Cardiac muscle cell (in vitro differentiated cells and primary cell): ENCODE measurements at regions not wholly inside any gene's neighbourhood (a gene's known extent, or its start where the extent isn't known, plus 50 kb on each side); places are given as distances from the start of the nearest gene placed in this dataset.

Experiments
- DNase-seq, 2 donors: peaks; one replicate each; pipeline versions ENCODE4 v3.0.0 to v3.0.0-alpha.2; 2010 to 2017; ENCODE audit warnings: low read depth in 1 of 2, low spot score in 1 of 2
- H3K27ac ChIP-seq: fragments of 200-600 bp; sonication (generic); 2 replicates; pipeline ENCODE4 v1.5.1; 2016
- H3K27me3 ChIP-seq: fragments of 200-600 bp; sonication (generic); 2 replicates; pipeline ENCODE4 v1.6.0; 2016; ENCODE audit warnings: control low read depth
- H3K36me3 ChIP-seq: fragments of 200-600 bp; sonication (generic); 2 replicates; pipeline ENCODE4 v1.5.1; 2016; ENCODE audit warnings: control low read depth
- H3K4me1 ChIP-seq: fragments of 200-600 bp; sonication (generic); 2 replicates; pipeline ENCODE4 v1.8.1; 2017; ENCODE audit warnings: low read depth, mild to moderate bottlenecking, mixed run types
- H3K4me3 ChIP-seq: fragments of 200-600 bp; sonication (generic); 2 replicates; pipeline ENCODE4 v1.5.1; 2016; ENCODE audit warnings: mild to moderate bottlenecking
- H3K9me3 ChIP-seq: fragments of 200-600 bp; sonication (generic); 2 replicates; pipeline ENCODE4 v1.5.1; 2017; ENCODE audit warnings: low read depth, mild to moderate bottlenecking, control low read depth
- TF ChIP-seq, protein P1 (sequence below): IDR thresholded peaks from 2 replicates; pipeline ENCODE4 v1.5.1; 2012; ENCODE audit warnings: low read depth, mild to moderate bottlenecking, low read length

DNA sequence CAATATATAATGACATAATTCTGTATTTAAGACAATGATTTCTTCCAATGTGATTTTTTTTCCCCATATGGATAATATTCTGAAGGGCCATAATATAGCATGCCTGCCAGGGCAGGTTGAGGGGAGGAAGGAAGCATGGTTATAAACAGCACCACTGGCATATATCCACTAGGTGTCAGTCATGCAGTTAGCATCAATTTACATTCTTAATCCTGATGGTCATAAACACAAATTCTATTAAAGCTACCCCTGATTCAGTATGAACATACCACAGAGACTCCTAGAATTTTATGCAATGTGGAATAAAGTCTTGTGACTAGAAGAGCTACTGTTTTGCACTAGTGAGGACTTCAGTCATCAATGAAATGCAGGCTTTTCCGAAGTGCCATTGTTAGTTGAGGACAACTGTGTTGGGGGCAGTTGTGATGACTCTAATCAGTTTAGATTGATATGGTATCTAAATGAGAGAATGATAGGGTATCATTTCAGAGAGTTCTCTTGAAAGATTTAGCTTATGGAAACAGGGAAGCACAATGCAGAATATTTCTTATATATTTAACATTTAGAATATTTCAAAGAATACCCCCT lies 342.7 kb upstream of the NR5A2 start:
- no peaks in the 10 kb centered on the region for H3K4me1 ChIP-seq
- H3K4me3 ChIP-seq, result no peak overlapping the region
- peak; percentile 58 to 84 for DNase-seq
- H3K36me3 ChIP-seq, result no peaks in the 10 kb centered on the region
- TF ChIP-seq, protein P1, sequence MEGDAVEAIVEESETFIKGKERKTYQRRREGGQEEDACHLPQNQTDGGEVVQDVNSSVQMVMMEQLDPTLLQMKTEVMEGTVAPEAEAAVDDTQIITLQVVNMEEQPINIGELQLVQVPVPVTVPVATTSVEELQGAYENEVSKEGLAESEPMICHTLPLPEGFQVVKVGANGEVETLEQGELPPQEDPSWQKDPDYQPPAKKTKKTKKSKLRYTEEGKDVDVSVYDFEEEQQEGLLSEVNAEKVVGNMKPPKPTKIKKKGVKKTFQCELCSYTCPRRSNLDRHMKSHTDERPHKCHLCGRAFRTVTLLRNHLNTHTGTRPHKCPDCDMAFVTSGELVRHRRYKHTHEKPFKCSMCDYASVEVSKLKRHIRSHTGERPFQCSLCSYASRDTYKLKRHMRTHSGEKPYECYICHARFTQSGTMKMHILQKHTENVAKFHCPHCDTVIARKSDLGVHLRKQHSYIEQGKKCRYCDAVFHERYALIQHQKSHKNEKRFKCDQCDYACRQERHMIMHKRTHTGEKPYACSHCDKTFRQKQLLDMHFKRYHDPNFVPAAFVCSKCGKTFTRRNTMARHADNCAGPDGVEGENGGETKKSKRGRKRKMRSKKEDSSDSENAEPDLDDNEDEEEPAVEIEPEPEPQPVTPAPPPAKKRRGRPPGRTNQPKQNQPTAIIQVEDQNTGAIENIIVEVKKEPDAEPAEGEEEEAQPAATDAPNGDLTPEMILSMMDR, result peak; percentile 75
- H3K27ac ChIP-seq, result no peak overlapping the region
- no peaks in the 10 kb centered on the region for H3K9me3 ChIP-seq
- no peaks in the 10 kb centered on the region for H3K27me3 ChIP-seq

DNA sequence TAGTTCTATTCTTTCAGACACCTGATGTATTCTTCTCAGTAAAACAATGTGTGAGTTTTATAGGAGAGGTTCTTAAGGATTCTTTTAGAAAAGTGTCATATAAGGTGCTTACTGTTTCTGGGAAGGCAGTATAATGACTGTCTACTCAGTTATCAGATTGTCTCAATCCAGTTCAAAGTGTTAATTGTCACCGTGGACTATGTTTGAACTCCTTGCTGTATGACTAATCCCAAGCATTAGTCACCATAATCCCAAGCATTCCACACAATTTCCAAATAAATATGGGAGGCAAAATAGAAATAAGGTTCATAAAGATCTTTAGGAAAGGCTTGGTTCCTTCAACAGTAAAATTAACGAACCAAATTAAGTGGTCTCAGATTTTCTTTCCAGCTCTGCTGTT lies 342.1 kb upstream of the NR5A2 start:
- no peak overlapping the region for H3K27ac ChIP-seq
- H3K9me3 ChIP-seq, result no peaks in the 10 kb centered on the region
- no peak overlapping the region for H3K4me3 ChIP-seq
- no peaks in the 10 kb centered on the region for H3K36me3 ChIP-seq
- peak in 1 of 2 donors; percentile 68 for DNase-seq
- no peaks in the 10 kb centered on the region for H3K27me3 ChIP-seq
- no peaks in the 10 kb centered on the region for H3K4me1 ChIP-seq
- TF ChIP-seq, protein P1, result no peak

DNA sequence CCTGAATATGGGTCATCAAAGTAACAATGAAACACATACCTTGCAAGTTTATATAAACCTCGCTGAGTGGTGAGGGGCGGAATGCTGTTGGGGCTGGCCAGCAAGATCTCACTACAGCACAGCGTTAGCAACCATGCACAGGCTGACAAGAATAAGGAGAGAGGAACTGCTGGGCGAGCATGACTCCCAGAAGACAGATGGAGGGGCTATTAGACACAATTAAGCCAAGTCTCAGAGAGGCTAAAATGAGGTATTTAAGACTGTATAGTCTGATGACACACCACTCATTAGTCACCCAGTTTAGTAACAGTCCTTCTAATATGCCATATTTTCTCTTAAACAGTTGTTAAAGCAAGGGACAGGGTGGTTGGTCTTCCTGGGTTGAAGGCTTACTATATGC lies 340.2 kb upstream of the NR5A2 start:
- peak in 1 of 2 donors; percentile 24 for DNase-seq
- TF ChIP-seq, protein P1, result no peak
- no peaks in the 10 kb centered on the region for H3K9me3 ChIP-seq

DNA sequence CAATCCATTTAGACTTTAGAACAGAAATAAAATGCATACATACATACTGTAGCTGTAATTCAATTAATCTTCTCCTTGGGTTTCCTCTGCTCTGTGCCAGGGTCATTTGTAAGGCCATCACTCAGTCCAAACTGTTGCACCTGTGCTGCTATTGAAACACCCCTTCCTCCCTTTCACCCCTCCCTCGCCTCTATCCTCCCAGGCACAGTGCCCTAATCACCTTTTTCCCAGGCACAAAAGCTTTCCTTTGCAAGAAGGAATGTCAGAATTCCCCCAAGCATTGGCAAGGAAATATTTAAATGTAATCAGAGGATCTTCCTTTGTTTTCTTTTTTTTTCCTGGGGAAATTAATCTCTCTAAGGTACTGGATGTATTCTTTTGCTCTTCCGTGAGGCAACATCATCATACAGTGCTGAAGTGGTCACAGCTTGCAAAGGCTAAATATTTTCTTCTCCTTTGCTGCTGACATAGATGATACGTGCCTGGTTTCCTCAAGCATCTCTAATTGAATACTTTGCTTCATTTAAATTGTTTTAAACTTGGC lies 339.3 kb upstream of the NR5A2 start:
- Histone ChIP-seq H3K4me3 (no peak overlapping the region), H3K4me1 (no peaks in the 10 kb centered on the region), H3K27me3 (no peaks in the 10 kb centered on the region), H3K36me3 (no peaks in the 10 kb centered on the region), H3K27ac (no peak overlapping the region), H3K9me3 (no peaks in the 10 kb centered on the region)
- DNase-seq, result no peak
- TF ChIP-seq, protein P1, result no peak

More for the DNA sequence above, 340.2 kb upstream of the NR5A2 start:
- Histone ChIP-seq H3K4me1 (no peaks in the 10 kb centered on the region), H3K4me3 (no peak overlapping the region), H3K27ac (no peak overlapping the region), H3K36me3 (no peaks in the 10 kb centered on the region), H3K27me3 (no peaks in the 10 kb centered on the region)

DNA sequence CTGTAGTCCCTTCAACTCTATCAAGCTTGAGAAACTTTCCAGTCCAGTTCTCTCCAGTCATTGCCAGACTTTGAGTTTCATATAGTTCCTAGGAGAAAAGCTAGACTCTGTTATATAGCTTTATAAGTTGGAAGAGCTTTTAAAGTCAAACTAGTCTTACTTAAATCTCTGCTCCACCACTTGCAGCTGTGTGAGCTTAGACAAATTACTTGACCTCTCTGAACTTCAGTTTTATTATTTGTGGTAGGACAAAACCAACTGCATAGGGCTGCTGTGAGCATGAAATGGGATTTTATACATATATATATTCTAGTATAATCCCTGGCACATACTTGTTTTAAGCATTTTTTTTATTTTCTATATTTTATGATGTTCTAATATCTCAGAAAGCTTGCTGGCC lies 338.7 kb upstream of the NR5A2 start:
- Histone ChIP-seq H3K27ac (no peak overlapping the region), H3K4me3 (no peak overlapping the region), H3K27me3 (no peaks in the 10 kb centered on the region), H3K4me1 (no peaks in the 10 kb centered on the region), H3K36me3 (no peaks in the 10 kb centered on the region), H3K9me3 (no peaks in the 10 kb centered on the region)
- TF ChIP-seq, protein P1, result no peak
- DNase-seq, result no peak

DNA sequence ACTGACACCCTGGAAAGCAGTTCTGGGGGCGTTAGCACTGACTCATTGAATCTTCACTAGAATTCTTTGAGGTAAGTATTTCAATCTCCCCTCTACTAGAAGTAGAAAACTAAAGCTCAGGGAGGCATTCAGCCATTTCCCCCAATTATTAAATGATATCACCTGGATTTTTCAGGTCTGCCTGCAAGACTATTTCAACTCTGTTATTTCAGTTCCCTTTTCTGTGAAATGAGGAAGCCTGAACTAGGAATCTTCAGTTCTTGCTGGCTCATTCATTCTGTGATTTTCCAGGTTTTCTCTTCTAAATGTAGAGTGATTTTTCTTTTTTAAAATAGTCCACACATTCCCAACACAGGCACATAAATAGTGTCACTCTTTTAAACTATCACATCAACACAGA lies 337.0 kb upstream of the NR5A2 start:
- TF ChIP-seq, protein P1, result no peak
- Histone ChIP-seq H3K27me3 (no peaks in the 10 kb centered on the region), H3K4me3 (no peak overlapping the region), H3K9me3 (no peaks in the 10 kb centered on the region), H3K36me3 (no peaks in the 10 kb centered on the region), H3K27ac (no peak overlapping the region), H3K4me1 (no peaks in the 10 kb centered on the region)
- no peak for DNase-seq
